ENCODE measurements at regions not wholly inside any gene's neighbourhood (a gene's known extent, or its start where the extent isn't known, plus 50 kb on each side); places are given as distances from the start of the nearest gene placed in this dataset.

- TF ChIP-seq CTCF (IDR thresholded peaks at IDR 0.05) (no peak), HMGA2 (CRISPR knock-in tag; IDR thresholded peaks at IDR 0.05) (no peak), TCF7 (CRISPR knock-in tag; IDR thresholded peaks at IDR 0.05; ENCODE audit: low read depth) (no peak), CDX4 (CRISPR knock-in tag; IDR thresholded peaks at IDR 0.05; ENCODE audit: borderline replicate concordance) (no peak), TP53 (CRISPR knock-in tag; IDR thresholded peaks at IDR 0.05) (no peak), SOX15 (CRISPR knock-in tag; IDR thresholded peaks at IDR 0.05) (no peak), ZNF532 (CRISPR knock-in tag; IDR thresholded peaks at IDR 0.05; ENCODE audit: borderline replicate concordance) (no peak), ETV6 (CRISPR knock-in tag; IDR thresholded peaks at IDR 0.05) (no peak), STAT6 (CRISPR knock-in tag; conservative IDR thresholded peaks at IDR 0.05; ENCODE audit: low read depth) (no peak)
Measured at GRCh38 chr5:168132241-168132641, 159.2 kb upstream of the WWC1 start (continued).

GRCh38 chr5:168135897-168136296, 155.5 kb upstream of the WWC1 start:
- Mint-ChIP-seq H3K36me3 (no peaks in the 10 kb centered on the region), H3K4me1 (peaks cover 15% of the 10 kb centered on the region), H3K9me3 (no peaks in the 10 kb centered on the region), H3K27me3 (ENCODE audit: low read depth) (no peaks in the 10 kb centered on the region), H3K27ac (no peak overlapping the region), H3K4me3 (no peak overlapping the region)
- ATAC-seq (no peak), DNase-seq (ENCODE audit: low spot score) (no peak)
- ChIA-PET POLR2A (no interaction called here), CTCF (interaction anchor here (0.8 to 1.3 kb wide), 2 partner anchors 21 to 22 kb away, joined by 3 to 4 read pairs; no protein-coding TSS in a partner anchor)
- TF ChIP-seq FOXJ3 (CRISPR knock-in tag; IDR thresholded peaks at IDR 0.05; ENCODE audit: borderline replicate concordance) (no peak), PRDM15 (CRISPR knock-in tag; IDR thresholded peaks at IDR 0.05) (no peak), ZBTB21 (CRISPR knock-in tag; IDR thresholded peaks at IDR 0.05; ENCODE audit: borderline replicate concordance) (no peak), E2F5 (CRISPR knock-in tag; IDR thresholded peaks at IDR 0.05) (no peak), ETV6 (CRISPR knock-in tag; IDR thresholded peaks at IDR 0.05) (no peak), SMAD3 (CRISPR knock-in tag; IDR thresholded peaks at IDR 0.05; ENCODE audit: borderline replicate concordance) (no peak), FOXK1 (CRISPR knock-in tag; IDR thresholded peaks at IDR 0.05) (no peak)
